ACC112 (cell line): ENCODE measurements at regions not wholly inside any gene's neighbourhood (a gene's known extent, or its start where the extent isn't known, plus 50 kb on each side); places are given as distances from the start of the nearest gene placed in this dataset.
"Not testable (repeated sequence)": the region's sequence is repeated elsewhere in the genome, so short reads cannot be mapped to it uniquely, and the experiment has no call there.

Experiments used
- H2AFZ ChIP-seq: fragments of 200-600 bp; sonication (generic); one replicate; pipeline ENCODE4 v1.6.0; 2017; ENCODE audit warnings: antibody characterized with exemption, low read length; ENCODE audit not compliant: unreplicated experiment
- H3K27ac ChIP-seq: fragments of 200-600 bp; sonication (generic); 2 replicates; pipeline ENCODE4 v1.5.1; 2014; ENCODE audit warnings: low read depth, mild to moderate bottlenecking, antibody characterized with exemption, low read length, moderate library complexity
- H3K27me3 ChIP-seq: fragments of 200-600 bp; sonication (generic); 2 replicates; pipeline ENCODE4 v1.6.1; 2014; ENCODE audit warnings: mild to moderate bottlenecking, antibody characterized with exemption, low read length, moderate library complexity, mixed read lengths; ENCODE audit not compliant: insufficient read depth
- H3K36me3 ChIP-seq: fragments of 200-600 bp; sonication (generic); 2 replicates; pipeline ENCODE4 v1.6.1; 2016; ENCODE audit warnings: mild to moderate bottlenecking, antibody characterized with exemption, low read length, moderate library complexity, mixed read lengths; ENCODE audit not compliant: insufficient read depth
- H3K4me1 ChIP-seq: fragments of 200-600 bp; sonication (generic); one replicate; pipeline ENCODE4 v1.6.1; 2016; ENCODE audit warnings: low read length, mixed read lengths; ENCODE audit not compliant: insufficient read depth, unreplicated experiment, control insufficient read depth
- H3K4me3 ChIP-seq: fragments of 200-600 bp; sonication (generic); 2 replicates; pipeline ENCODE4 v1.5.1; 2014; ENCODE audit warnings: mild to moderate bottlenecking, low read depth, low read length
- H3K79me2 ChIP-seq: fragments of 200-600 bp; sonication (generic); one replicate; pipeline ENCODE4 v1.6.0; 2016; ENCODE audit warnings: low read length; ENCODE audit not compliant: control insufficient read depth, unreplicated experiment, insufficient read depth

DNA sequence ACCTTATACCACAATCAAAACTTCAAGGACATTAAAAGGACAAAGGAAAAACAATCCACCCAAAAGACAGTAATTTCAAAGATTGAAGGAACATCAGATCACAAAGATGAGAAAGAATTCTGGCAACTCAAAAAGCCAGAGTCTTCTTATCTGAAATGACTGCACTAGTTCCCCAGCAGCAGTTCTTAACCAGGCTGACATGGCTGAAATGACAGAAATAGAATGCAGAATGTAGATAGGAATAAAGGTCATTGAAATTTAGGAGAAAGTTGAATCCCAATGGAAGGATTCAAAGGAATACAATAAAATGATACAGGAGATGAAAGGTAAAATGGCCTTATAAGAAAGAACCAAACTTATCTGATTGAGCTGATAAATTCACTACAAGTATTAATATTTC, 231.4 kb downstream of the CD109 start:
- Histone ChIP-seq H3K36me3 (no peaks in the 10 kb centered on the region), H3K4me1 (no peaks in the 10 kb centered on the region), H3K27me3 (peaks cover 26% of the 10 kb centered on the region), H3K27ac (no peak overlapping the region), H3K4me3 (no peak overlapping the region), H3K79me2 (no peaks in the 10 kb centered on the region), H2AFZ (no peak overlapping the region)

DNA sequence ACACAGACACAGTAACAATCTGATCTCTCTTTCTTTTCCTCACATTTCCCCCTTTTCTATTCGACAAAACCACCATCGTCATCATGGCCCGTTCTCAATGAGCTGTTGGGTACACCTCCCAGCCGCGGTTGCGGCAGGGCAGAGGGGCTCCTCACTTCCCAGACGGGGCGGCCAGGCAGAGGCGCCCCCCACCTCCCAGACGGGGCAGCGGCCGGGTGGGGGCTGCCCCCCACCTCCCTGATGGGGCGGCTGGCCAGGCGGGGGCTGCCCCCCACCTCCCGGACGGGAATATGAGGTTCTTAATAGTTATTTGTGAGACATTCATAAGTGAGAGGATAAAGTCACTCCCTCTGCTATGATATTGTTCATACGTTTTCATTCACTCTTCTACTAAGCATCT, 229.7 kb downstream of the CD109 start:
- H3K79me2 ChIP-seq, H3K4me1 ChIP-seq, H2AFZ ChIP-seq, H3K27ac ChIP-seq, H3K4me3 ChIP-seq, H3K36me3 ChIP-seq: not testable (repeated sequence)
- peaks cover 20% of the 10 kb centered on the region; the same call in 1 of the 2 replicates for H3K27me3 ChIP-seq

GRCh38 chr6:73923905-73924485, 228.0 kb downstream of the CD109 start:
- H3K27ac ChIP-seq: no peak overlapping the region
- no peaks in the 10 kb centered on the region for H3K4me1 ChIP-seq
- no peak overlapping the region for H2AFZ ChIP-seq
- H3K36me3 ChIP-seq: no peaks in the 10 kb centered on the region
- H3K4me3 ChIP-seq: no peak overlapping the region
- H3K79me2 ChIP-seq: no peaks in the 10 kb centered on the region
- H3K27me3 ChIP-seq: peaks cover 15% of the 10 kb centered on the region; the same call in 1 of the 2 replicates

DNA sequence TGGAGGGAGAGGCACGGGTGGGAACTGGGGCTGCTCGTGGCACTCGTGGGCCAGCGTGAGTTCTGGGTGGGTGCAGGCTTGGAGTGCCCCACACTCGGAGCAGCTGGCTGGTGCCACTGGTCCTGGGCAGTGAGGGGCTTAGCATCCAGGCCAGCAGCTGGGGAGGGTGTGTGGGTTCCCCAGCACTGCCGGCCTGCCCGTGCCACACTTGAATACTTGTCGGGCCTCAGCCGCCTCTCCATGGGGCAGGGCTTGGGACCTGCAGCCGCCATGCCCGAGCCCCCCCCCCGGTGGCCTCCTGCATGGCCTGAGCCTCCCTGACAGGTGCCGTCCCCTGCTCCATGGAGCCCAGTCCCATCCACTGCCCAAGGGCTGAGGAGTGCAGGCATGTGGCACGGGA, 207.2 kb downstream of the CD109 start:
- no peak overlapping the region for H3K27ac ChIP-seq
- H2AFZ ChIP-seq: no peak overlapping the region
- H3K4me1 ChIP-seq: no peaks in the 10 kb centered on the region
- H3K36me3 ChIP-seq: no peaks in the 10 kb centered on the region
- H3K4me3 ChIP-seq: no peak overlapping the region
- H3K79me2 ChIP-seq: no peaks in the 10 kb centered on the region
- H3K27me3 ChIP-seq: peaks cover 10% of the 10 kb centered on the region

- Histone ChIP-seq H2AFZ (no peak overlapping the region), H3K4me1 (no peaks in the 10 kb centered on the region), H3K36me3 (no peaks in the 10 kb centered on the region), H3K4me3 (no peak overlapping the region), H3K79me2 (no peaks in the 10 kb centered on the region), H3K27me3 (peaks cover 10% of the 10 kb centered on the region), H3K27ac (no peak overlapping the region)
Measured at GRCh38 chr6:73901986-73902385, 206.0 kb downstream of the CD109 start.

DNA sequence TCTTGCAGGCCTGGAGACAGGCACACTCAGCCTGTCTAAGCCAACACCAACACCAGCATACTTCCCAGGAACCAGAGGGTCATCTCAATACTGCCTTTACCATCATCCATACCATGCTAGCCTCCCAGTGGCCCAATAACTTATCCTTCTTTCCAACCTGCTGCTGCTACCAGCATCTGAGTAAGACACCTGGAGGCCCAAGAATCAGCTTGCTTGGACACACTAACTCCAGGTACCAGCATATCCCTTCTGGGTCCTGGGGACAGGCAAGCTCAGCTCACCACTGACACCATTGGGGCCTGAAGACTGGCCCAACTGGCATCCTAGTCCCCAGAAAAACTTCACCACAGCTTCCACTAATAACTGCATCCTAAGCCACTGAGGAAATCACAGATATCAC, 205.3 kb downstream of the CD109 start:
- H3K4me1 ChIP-seq: no peaks in the 10 kb centered on the region
- H3K36me3 ChIP-seq: no peaks in the 10 kb centered on the region

GRCh38 chr6:73898599-73898998, 202.6 kb downstream of the CD109 start:
- Histone ChIP-seq H3K4me1 (no peaks in the 10 kb centered on the region), H3K79me2 (no peaks in the 10 kb centered on the region)

More for the DNA sequence above, 205.3 kb downstream of the CD109 start:
- H3K4me3 ChIP-seq: no peak overlapping the region
- H3K27me3 ChIP-seq: peaks cover 10% of the 10 kb centered on the region
- H3K27ac ChIP-seq: no peak overlapping the region
- no peak overlapping the region for H2AFZ ChIP-seq
- no peaks in the 10 kb centered on the region for H3K79me2 ChIP-seq

DNA sequence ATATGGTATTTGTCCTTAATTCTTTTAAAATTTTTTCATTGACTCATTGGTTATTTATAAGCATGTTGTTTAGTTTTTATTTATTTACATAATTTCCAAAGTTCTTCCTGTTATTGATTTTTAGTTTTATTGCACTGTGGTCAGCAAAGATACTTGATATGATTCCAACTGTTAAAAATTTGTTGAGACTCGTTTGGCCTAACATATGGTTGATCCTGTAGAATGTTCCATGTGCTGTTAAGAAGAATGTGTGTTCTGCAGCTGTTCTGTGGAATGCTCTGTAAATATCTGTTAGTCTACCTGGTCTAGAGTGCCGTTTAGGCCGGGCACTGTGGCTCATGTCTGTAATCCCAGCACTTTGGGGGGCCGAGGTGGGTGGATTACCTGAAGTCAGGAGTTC, 197.7 kb downstream of the CD109 start:
- no peaks in the 10 kb centered on the region for H3K4me1 ChIP-seq
- no peak overlapping the region for H3K27ac ChIP-seq
- H3K4me3 ChIP-seq: no peak overlapping the region

More at GRCh38 chr6:73898599-73898998, 202.6 kb downstream of the CD109 start:
- no peaks in the 10 kb centered on the region for H3K36me3 ChIP-seq
- H3K27me3 ChIP-seq: peaks cover 10% of the 10 kb centered on the region
- no peak overlapping the region for H2AFZ ChIP-seq
- H3K4me3 ChIP-seq: no peak overlapping the region
- H3K27ac ChIP-seq: no peak overlapping the region

GRCh38 chr6:73888050-73888449, 192.0 kb downstream of the CD109 start:
- H2AFZ ChIP-seq: no peak overlapping the region
- no peaks in the 10 kb centered on the region for H3K4me1 ChIP-seq
- H3K36me3 ChIP-seq: no peaks in the 10 kb centered on the region
- no peak overlapping the region for H3K4me3 ChIP-seq
- no peaks in the 10 kb centered on the region for H3K79me2 ChIP-seq
- no peaks in the 10 kb centered on the region for H3K27me3 ChIP-seq
- no peak overlapping the region for H3K27ac ChIP-seq

More for the DNA sequence above, 197.7 kb downstream of the CD109 start:
- no peaks in the 10 kb centered on the region for H3K79me2 ChIP-seq
- H3K36me3 ChIP-seq: no peaks in the 10 kb centered on the region
- H2AFZ ChIP-seq: no peak overlapping the region
- H3K27me3 ChIP-seq: no peaks in the 10 kb centered on the region; the same call in 1 of the 2 replicates

DNA sequence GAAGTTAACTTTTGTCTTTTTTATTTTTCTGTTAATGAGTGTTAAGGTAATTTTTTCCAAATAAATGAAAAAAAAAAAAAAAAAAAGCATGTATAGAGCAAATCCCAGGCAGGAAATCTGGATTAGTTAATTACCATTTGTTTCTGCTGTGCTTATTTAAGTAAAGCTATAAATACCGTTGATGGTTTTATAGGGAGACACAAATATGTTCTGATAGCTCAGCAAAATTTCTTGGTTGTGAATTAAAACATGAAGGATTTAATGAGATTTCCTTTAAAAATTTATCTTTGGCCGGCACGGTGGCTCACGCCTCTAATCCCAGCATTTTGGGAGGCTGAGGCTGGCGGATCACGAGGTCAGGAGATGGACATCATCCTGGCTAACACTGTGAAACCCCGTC, 189.4 kb downstream of the CD109 start:
- no peaks in the 10 kb centered on the region for H3K4me1 ChIP-seq
- no peak overlapping the region for H3K27ac ChIP-seq
- H3K4me3 ChIP-seq: no peak overlapping the region
- no peak overlapping the region for H2AFZ ChIP-seq
- H3K79me2 ChIP-seq: no peaks in the 10 kb centered on the region
- H3K27me3 ChIP-seq: no peaks in the 10 kb centered on the region
- no peaks in the 10 kb centered on the region for H3K36me3 ChIP-seq

DNA sequence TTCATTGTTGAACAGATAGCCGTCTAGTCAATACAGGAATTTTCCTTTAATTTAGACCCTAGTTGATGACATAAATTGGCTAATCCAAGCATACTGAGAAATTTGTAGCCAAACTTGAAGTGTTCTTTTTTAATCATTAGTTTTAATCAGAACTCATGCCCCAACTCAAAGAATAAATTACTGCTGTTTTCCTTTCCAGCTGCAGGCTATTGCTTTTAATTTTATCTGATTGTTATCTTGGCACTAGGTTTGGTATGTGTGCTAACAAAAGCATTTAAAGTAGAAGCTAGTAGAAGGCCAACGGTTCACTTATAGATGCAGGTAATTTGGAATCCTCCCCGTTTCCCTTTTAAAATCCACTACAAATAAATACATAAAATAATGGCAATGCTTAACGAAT, 188.5 kb downstream of the CD109 start:
- Histone ChIP-seq H3K27me3 (no peaks in the 10 kb centered on the region), H2AFZ (no peak overlapping the region), H3K27ac (no peak overlapping the region), H3K36me3 (no peaks in the 10 kb centered on the region), H3K79me2 (no peaks in the 10 kb centered on the region), H3K4me3 (no peak overlapping the region), H3K4me1 (no peaks in the 10 kb centered on the region)
